Occipital lobe (tissue), 1 donor: ENCODE measurements at regions not wholly inside any gene's neighbourhood (a gene's known extent, or its start where the extent isn't known, plus 50 kb on each side); places are given as distances from the start of the nearest gene placed in this dataset.

Experiments
- DNase-seq: peaks from one replicate; lab custom pipeline; 2025; lab: John Stamatoyannopoulos, UW

- DNase-seq: no peak
Observed at GRCh38 chr4:20395160-20395773, 143.6 kb downstream of the SLIT2 start.

- DNase-seq: no peak
Observed at GRCh38 chr4:20403290-20403689, 151.6 kb downstream of the SLIT2 start.

GRCh38 chr4:20403846-20404245 is 152.1 kb downstream of the SLIT2 start:
- DNase-seq: no peak

- peak; percentile 53 for DNase-seq
Observed at GRCh38 chr4:20408611-20409010, 156.9 kb downstream of the SLIT2 start.

- no peak for DNase-seq
Observed at GRCh38 chr4:20412072-20412471, 160.4 kb downstream of the SLIT2 start.

- DNase-seq: no peak
Observed at GRCh38 chr4:20416800-20417199, 165.1 kb downstream of the SLIT2 start.

- no peak for DNase-seq
Observed at GRCh38 chr4:20418861-20419451, 167.3 kb downstream of the SLIT2 start.

GRCh38 chr4:20420916-20421602 is 169.4 kb downstream of the SLIT2 start:
- no peak for DNase-seq

- DNase-seq: no peak
Observed at GRCh38 chr4:20421603-20421985, 169.9 kb downstream of the SLIT2 start.

GRCh38 chr4:20422398-20422797 is 170.7 kb downstream of the SLIT2 start:
- no peak for DNase-seq

GRCh38 chr4:20423420-20423819 is 171.7 kb downstream of the SLIT2 start:
- no peak for DNase-seq

- DNase-seq: peak; percentile 26
Observed at GRCh38 chr4:20426028-20426427, 174.3 kb downstream of the SLIT2 start.

- no peak for DNase-seq
Observed at GRCh38 chr4:20428436-20429160, 176.9 kb downstream of the SLIT2 start.

- no peak for DNase-seq
Observed at GRCh38 chr4:20430259-20430941, 178.7 kb downstream of the SLIT2 start.

- no peak for DNase-seq
Observed at GRCh38 chr4:20431543-20431951, 179.8 kb downstream of the SLIT2 start.

- DNase-seq: no peak
Observed at GRCh38 chr4:20432088-20432487, 180.4 kb downstream of the SLIT2 start.

GRCh38 chr4:20433097-20433705 is 181.5 kb downstream of the SLIT2 start:
- no peak for DNase-seq

GRCh38 chr4:20440170-20440569 is 188.5 kb downstream of the SLIT2 start:
- no peak for DNase-seq

GRCh38 chr4:20443015-20443805 is 191.5 kb downstream of the SLIT2 start:
- no peak for DNase-seq

GRCh38 chr4:20444599-20445337 is 193.1 kb downstream of the SLIT2 start:
- DNase-seq: no peak
